NT2/D1 (cell line): ENCODE measurements at regions not wholly inside any gene's neighbourhood (a gene's known extent, or its start where the extent isn't known, plus 50 kb on each side); places are given as distances from the start of the nearest gene placed in this dataset.

Source experiments
- SUZ12 ChIP-seq: IDR thresholded peaks from 2 replicates; pipeline ENCODE4 v1.6.1; 2011; ENCODE audit not compliant: insufficient read length, insufficient read depth; ENCODE audit errors: extremely low read depth
- YY1 ChIP-seq: IDR thresholded peaks from 2 replicates; pipeline ENCODE4 v1.6.1; 2011; ENCODE audit not compliant: insufficient read length, insufficient read depth

DNA sequence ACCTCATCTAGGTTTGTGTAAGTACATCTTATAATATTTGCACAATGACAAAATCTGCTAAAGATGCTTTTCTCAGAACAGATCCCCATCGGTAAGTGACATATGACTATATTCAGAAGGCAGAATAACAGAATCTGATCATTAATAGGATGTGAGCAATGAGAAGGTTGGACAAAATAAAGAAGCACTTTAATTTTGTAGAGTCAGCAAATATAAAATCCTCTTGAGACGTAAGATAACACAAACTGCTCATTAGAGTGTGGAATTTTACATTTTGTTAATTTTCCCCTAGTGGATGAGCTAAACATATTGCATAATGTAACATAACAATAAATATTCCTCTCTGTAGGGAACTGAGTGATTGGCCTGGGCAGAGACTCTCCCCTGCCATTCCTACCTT lies 658.4 kb upstream of the ZP4 start:
- TF ChIP-seq YY1: no peak
- TF ChIP-seq SUZ12: no peak
